Calu3 (cell line): ENCODE measurements at regions not wholly inside any gene's neighbourhood (a gene's known extent, or its start where the extent isn't known, plus 50 kb on each side); places are given as distances from the start of the nearest gene placed in this dataset.

ENCODE experiments used
- BruUV-seq: library from RNA; stranded (reverse); fragments of 400-500 nt; replicated peaks from 2 replicates; lab custom pipeline; 2021; lab: Mats Ljungman, UMichigan
- CTCF ChIA-PET: fragments of 300-600 bp; sonication (Branson Sonifier 250); formaldehyde crosslinking; loops from one replicate; lab custom pipeline; 2022; ENCODE audit warnings: antibody characterized with exemption; lab: Charles Lee
- DNase-seq: peaks from one replicate; pipeline ENCODE4 v3.0.0; 2022
- H3K27ac Mint-ChIP-seq: one replicate; pipeline ENCODE4 v1.8.0; 2022; ENCODE audit warnings: mixed read lengths; ENCODE audit not compliant: unreplicated experiment
- H3K27me3 Mint-ChIP-seq: one replicate; pipeline ENCODE4 v1.8.0; 2022; ENCODE audit warnings: mixed read lengths; ENCODE audit not compliant: unreplicated experiment
- H3K36me3 Mint-ChIP-seq: one replicate; pipeline ENCODE4 v1.8.0; 2022; ENCODE audit warnings: mild to moderate bottlenecking, moderate library complexity, mixed read lengths; ENCODE audit not compliant: insufficient read depth, unreplicated experiment
- H3K4me1 Mint-ChIP-seq: one replicate; pipeline ENCODE4 v1.8.0; 2022; ENCODE audit warnings: mild to moderate bottlenecking, low read depth, mixed read lengths; ENCODE audit not compliant: unreplicated experiment
- H3K4me3 Mint-ChIP-seq: one replicate; pipeline ENCODE4 v1.8.0; 2022; ENCODE audit warnings: mild to moderate bottlenecking, low read depth, moderate library complexity, mixed read lengths; ENCODE audit not compliant: unreplicated experiment
- H3K9me3 Mint-ChIP-seq: one replicate; pipeline ENCODE4 v1.8.0; 2022; ENCODE audit warnings: low read depth, mixed read lengths; ENCODE audit not compliant: unreplicated experiment
- CTCF ChIP-seq: fragments of 200-600 bp; IDR thresholded peaks from one replicate; pipeline ENCODE4 v1.8.0; 2022; ENCODE audit warnings: antibody characterized with exemption; ENCODE audit not compliant: unreplicated experiment
- intact Hi-C: fragments of 100-400 bp; cut with micrococcal nuclease; formaldehyde crosslinking; loops from one replicate; pipeline ENCODE4 v1.10.0; 2022; ENCODE audit not compliant: unreplicated experiment

- CTCF ChIA-PET = no interaction called here
- H3K36me3 Mint-ChIP-seq = no peaks in the 10 kb centered on the region
- no peaks in the 10 kb centered on the region for H3K9me3 Mint-ChIP-seq
- no peak for DNase-seq
- peaks cover 14% of the 10 kb centered on the region for H3K27me3 Mint-ChIP-seq
- no peak overlapping the region for H3K27ac Mint-ChIP-seq
- no peak for TF ChIP-seq CTCF
- intact Hi-C loops = no loop called here
- no TSS peak for BruUV-seq
- H3K4me1 Mint-ChIP-seq = peaks cover 17% of the 10 kb centered on the region
- H3K4me3 Mint-ChIP-seq = no peak overlapping the region
Observed at GRCh38 chr1:54464031-54464476, 57.9 kb upstream of the SSBP3 start.

- peaks cover 19% of the 10 kb centered on the region for H3K4me1 Mint-ChIP-seq
- no peak for TF ChIP-seq CTCF
- no peak for DNase-seq
- H3K27me3 Mint-ChIP-seq = peaks cover 14% of the 10 kb centered on the region
- H3K9me3 Mint-ChIP-seq = no peaks in the 10 kb centered on the region
- CTCF ChIA-PET = no interaction called here
- BruUV-seq = no TSS peak
- H3K36me3 Mint-ChIP-seq = no peaks in the 10 kb centered on the region
- intact Hi-C loops = no loop called here
- H3K4me3 Mint-ChIP-seq = no peak overlapping the region
- H3K27ac Mint-ChIP-seq = no peak overlapping the region
Observed at GRCh38 chr1:54463259-54464030, 57.3 kb upstream of the SSBP3 start.

- H3K4me1 Mint-ChIP-seq = peaks cover 19% of the 10 kb centered on the region
- no peak overlapping the region for H3K27ac Mint-ChIP-seq
- BruUV-seq = no TSS peak
- CTCF ChIA-PET = no interaction called here
- intact Hi-C loops = no loop called here
- DNase-seq = no peak
- no peak for TF ChIP-seq CTCF
- H3K27me3 Mint-ChIP-seq = peaks cover 12% of the 10 kb centered on the region
- H3K36me3 Mint-ChIP-seq = no peaks in the 10 kb centered on the region
- H3K9me3 Mint-ChIP-seq = no peaks in the 10 kb centered on the region
- H3K4me3 Mint-ChIP-seq = no peak overlapping the region
Observed at GRCh38 chr1:54462597-54463258, 56.5 kb upstream of the SSBP3 start.

GRCh38 chr1:54461731-54462596 lies 55.8 kb upstream of the SSBP3 start:
- no TSS peak for BruUV-seq
- CTCF ChIA-PET = no interaction called here
- H3K27ac Mint-ChIP-seq = no peak overlapping the region
- H3K27me3 Mint-ChIP-seq = peaks cover 5% of the 10 kb centered on the region
- TF ChIP-seq CTCF = no peak
- no peak overlapping the region for H3K4me3 Mint-ChIP-seq
- no peak for DNase-seq
- H3K36me3 Mint-ChIP-seq = no peaks in the 10 kb centered on the region
- intact Hi-C loops = no loop called here
- peaks cover 19% of the 10 kb centered on the region for H3K4me1 Mint-ChIP-seq
- no peaks in the 10 kb centered on the region for H3K9me3 Mint-ChIP-seq
